SK-N-SH (cell line): ENCODE measurements at regions not wholly inside any gene's neighbourhood (a gene's known extent, or its start where the extent isn't known, plus 50 kb on each side); places are given as distances from the start of the nearest gene placed in this dataset.

Experiments used
- CTCF ChIA-PET: fragments of 300-600, 350-600 bp; formaldehyde crosslinking; extraction: SDS; loops from one replicate; lab custom pipeline; 2021; lab: Yijun Ruan, JAX
- POLR2A ChIA-PET: fragments of 350-600 bp; sonication (Branson Sonifier 250); formaldehyde crosslinking; extraction: SDS; loops from one replicate; lab custom pipeline; 2020; ENCODE audit warnings: antibody characterized with exemption, inconsistent platforms; lab: Yijun Ruan, JAX
- DNase-seq: peaks from one replicate; pipeline ENCODE4 v3.0.0; 2012
- H2AFZ ChIP-seq: fragments of 200-600 bp; sonication (generic); 2 replicates; pipeline ENCODE4 v1.8.1; 2016; ENCODE audit warnings: antibody characterized with exemption, mild to moderate bottlenecking, low read depth
- H3F3A ChIP-seq: fragments of 200-600 bp; sonication (generic); replicated peaks from 2 replicates; pipeline ENCODE3; 2016; ENCODE audit warnings: antibody characterized with exemption, mild to moderate bottlenecking; ENCODE audit not compliant: insufficient read depth
- H3K27ac ChIP-seq, 2 experiments: fragments of 200-500 bp in 1 of 2; fragments of 200-600 bp in 1 of 2; sonication (Bioruptor generic) in 1 of 2; sonication (generic), shearing (Covaris generic) in 1 of 2; 2 replicates each; pipeline versions ENCODE4 v1.5.1 to v1.6.1; 2014 to 2016; ENCODE audit warnings: low read depth in 2 of 2, inconsistent platforms in 1 of 2, low read length in 1 of 2, mild to moderate bottlenecking in 1 of 2, mixed read lengths in 1 of 2
- H3K27me3 ChIP-seq: fragments of 200-600 bp; sonication (generic), shearing (Covaris generic); 2 replicates; pipeline ENCODE4 v1.6.1; 2016; ENCODE audit warnings: mixed run types; ENCODE audit not compliant: insufficient read depth
- H3K36me3 ChIP-seq, 2 experiments: fragments of 200-500 bp in 1 of 2; fragments of 200-600 bp in 1 of 2; sonication (Bioruptor generic) in 1 of 2; sonication (generic) in 1 of 2; replicated peaks in 1 of 2; 2 replicates each; pipeline versions ENCODE3 to v1.5.1; 2014 to 2016; ENCODE audit warnings: low read length in 1 of 2, mild to moderate bottlenecking in 1 of 2; ENCODE audit not compliant: insufficient read depth in 2 of 2, control insufficient read depth in 1 of 2
- H3K4me1 ChIP-seq, 2 experiments: fragments of 200-500 bp in 1 of 2; fragments of 200-600 bp in 1 of 2; sonication (Bioruptor generic) in 1 of 2; sonication (generic), shearing (Covaris generic) in 1 of 2; 2 replicates each; pipeline versions ENCODE4 v1.5.1 to v1.6.1; 2014 to 2016; ENCODE audit warnings: low read depth in 1 of 2, low read length in 1 of 2, mixed run types in 1 of 2; ENCODE audit not compliant: insufficient read depth in 2 of 2, control insufficient read depth in 1 of 2
- H3K4me2 ChIP-seq: fragments of 200-600 bp; sonication (generic), shearing (Covaris generic); 2 replicates; pipeline ENCODE4 v1.6.1; 2017; ENCODE audit warnings: mixed run types
- H3K4me3 ChIP-seq, 2 experiments: fragments of 200-500 bp in 1 of 2; fragments of 200-600 bp in 1 of 2; sonication (Bioruptor generic) in 1 of 2; sonication (generic), shearing (Covaris generic) in 1 of 2; 2 replicates each; pipeline versions ENCODE4 v1.5.1 to v1.8.1; 2014 to 2016; ENCODE audit warnings: low read depth in 2 of 2, inconsistent platforms in 1 of 2, low read length in 1 of 2, mild to moderate bottlenecking in 1 of 2, mixed read lengths in 1 of 2, moderate library complexity in 1 of 2
- H3K79me2 ChIP-seq: fragments of 200-600 bp; sonication (generic); 2 replicates; pipeline ENCODE4 v1.8.1; 2017; ENCODE audit warnings: mild to moderate bottlenecking; ENCODE audit not compliant: insufficient read depth
- H3K9ac ChIP-seq: fragments of 200-600 bp; sonication (generic); 2 replicates; pipeline ENCODE4 v1.6.1; 2017; ENCODE audit warnings: mixed run types
- H3K9me2 ChIP-seq: fragments of 200-600 bp; sonication (generic); 2 replicates; pipeline ENCODE4 v1.6.1; 2017; ENCODE audit warnings: mixed run types
- H3K9me3 ChIP-seq: fragments of 200-600 bp; sonication (generic); 2 replicates; pipeline ENCODE4 v1.6.1; 2017; ENCODE audit warnings: mixed run types, mild to moderate bottlenecking, moderate library complexity
- H4K20me1 ChIP-seq: fragments of 200-600 bp; sonication (generic); 2 replicates; pipeline ENCODE4 v1.6.1; 2017; ENCODE audit warnings: mild to moderate bottlenecking, mixed run types; ENCODE audit not compliant: insufficient read depth
- CHD2 ChIP-seq: fragments of 150-350 bp; IDR thresholded peaks from 2 replicates; pipeline ENCODE4 v1.6.1; 2018; ENCODE audit warnings: low read length; ENCODE audit not compliant: partially characterized antibody
- EP300 ChIP-seq, 2 experiments: IDR thresholded peaks; 2 replicates each; pipeline versions ENCODE4 v1.4.0 to v1.6.1; 2012; ENCODE audit warnings: borderline replicate concordance in 1 of 2, low read depth in 1 of 2, low read length in 1 of 2
- EZH2phosphoT487 ChIP-seq: fragments of 200-600 bp; sonication (generic); IDR thresholded peaks from 2 replicates; pipeline ENCODE4 v1.6.1; 2017; ENCODE audit warnings: low read depth, mixed run types, mild to moderate bottlenecking, antibody characterized with exemption, moderate library complexity, borderline replicate concordance
- GABPA ChIP-seq: IDR thresholded peaks from 2 replicates; pipeline ENCODE4 v1.4.0; 2012; ENCODE audit warnings: low read depth, mild to moderate bottlenecking
- MAX ChIP-seq: IDR thresholded peaks from 2 replicates; pipeline ENCODE4 v1.4.0; 2012; ENCODE audit warnings: low read depth
- MEF2A ChIP-seq: IDR thresholded peaks from 2 replicates; pipeline ENCODE4 v1.4.0; 2012; ENCODE audit warnings: low read depth, borderline replicate concordance
- NFIC ChIP-seq: IDR thresholded peaks from 2 replicates; pipeline ENCODE4 v1.4.0; 2012; ENCODE audit warnings: borderline replicate concordance
- POLR2AphosphoS5 ChIP-seq: IDR thresholded peaks from 2 replicates; pipeline ENCODE4 v1.6.1; 2012; ENCODE audit warnings: low read depth, low read length
- RAD21 ChIP-seq: IDR thresholded peaks from 2 replicates; pipeline ENCODE4 v1.6.1; 2012; ENCODE audit warnings: mild to moderate bottlenecking, low read length
- RFX5 ChIP-seq: IDR thresholded peaks from 2 replicates; pipeline ENCODE4 v1.6.1; 2012; ENCODE audit warnings: mild to moderate bottlenecking, improper control_type of control experiment, low read length
- SIN3A ChIP-seq: IDR thresholded peaks from 2 replicates; pipeline ENCODE4 v1.6.1; 2012; ENCODE audit warnings: low read depth, mild to moderate bottlenecking, low read length, moderate library complexity, borderline replicate concordance
- SMC3 ChIP-seq: IDR thresholded peaks from 2 replicates; pipeline ENCODE4 v1.6.1; 2012; ENCODE audit warnings: low read depth, low read length, improper control_type of control experiment
- TCF12 ChIP-seq: IDR thresholded peaks from 2 replicates; pipeline ENCODE4 v1.4.0; 2012
- YY1 ChIP-seq: IDR thresholded peaks from 2 replicates; pipeline ENCODE4 v1.4.0; 2012; ENCODE audit warnings: low read depth, mild to moderate bottlenecking
- WGBS: methylation state at CpG from one replicate; pipeline ENCODE4 v1.1.6; 2017; ENCODE audit warnings: low lambda C conversion rate; 5-methylcytosine and 5-hydroxymethylcytosine counted together
- TF ChIP-seq, protein P1 (sequence below): fragments of 150-350 bp; IDR thresholded peaks from 2 replicates; pipeline ENCODE4 v1.6.1; 2016; ENCODE audit warnings: mild to moderate bottlenecking, low read depth, low read length
- TF ChIP-seq, protein P2 (sequence below): IDR thresholded peaks from 2 replicates; pipeline ENCODE4; 2012
- TF ChIP-seq, protein P3 (sequence below): fragments of 200-600 bp; sonication (generic); IDR thresholded peaks from 2 replicates; pipeline ENCODE4 v1.6.1; 2017; ENCODE audit warnings: antibody characterized with exemption, mild to moderate bottlenecking, moderate library complexity

- H3K36me3 ChIP-seq, result no peaks in the 10 kb centered on the region
- H3F3A ChIP-seq, result no peaks in the 10 kb centered on the region
- TF ChIP-seq, protein P1, sequence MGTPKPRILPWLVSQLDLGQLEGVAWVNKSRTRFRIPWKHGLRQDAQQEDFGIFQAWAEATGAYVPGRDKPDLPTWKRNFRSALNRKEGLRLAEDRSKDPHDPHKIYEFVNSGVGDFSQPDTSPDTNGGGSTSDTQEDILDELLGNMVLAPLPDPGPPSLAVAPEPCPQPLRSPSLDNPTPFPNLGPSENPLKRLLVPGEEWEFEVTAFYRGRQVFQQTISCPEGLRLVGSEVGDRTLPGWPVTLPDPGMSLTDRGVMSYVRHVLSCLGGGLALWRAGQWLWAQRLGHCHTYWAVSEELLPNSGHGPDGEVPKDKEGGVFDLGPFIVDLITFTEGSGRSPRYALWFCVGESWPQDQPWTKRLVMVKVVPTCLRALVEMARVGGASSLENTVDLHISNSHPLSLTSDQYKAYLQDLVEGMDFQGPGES, result no peak
- TF ChIP-seq EZH2phosphoT487 (no peak), EP300 (IDR thresholded peaks at IDR 0.05; ENCODE audit: borderline replicate concordance in 1 of 2, low read depth in 1 of 2, low read length in 1 of 2) (no peak), MEF2A (no peak), SMC3 (no peak), YY1 (no peak), NFIC (no peak), TCF12 (no peak), CHD2 (no peak), SIN3A (no peak)
- TF ChIP-seq, protein P2, sequence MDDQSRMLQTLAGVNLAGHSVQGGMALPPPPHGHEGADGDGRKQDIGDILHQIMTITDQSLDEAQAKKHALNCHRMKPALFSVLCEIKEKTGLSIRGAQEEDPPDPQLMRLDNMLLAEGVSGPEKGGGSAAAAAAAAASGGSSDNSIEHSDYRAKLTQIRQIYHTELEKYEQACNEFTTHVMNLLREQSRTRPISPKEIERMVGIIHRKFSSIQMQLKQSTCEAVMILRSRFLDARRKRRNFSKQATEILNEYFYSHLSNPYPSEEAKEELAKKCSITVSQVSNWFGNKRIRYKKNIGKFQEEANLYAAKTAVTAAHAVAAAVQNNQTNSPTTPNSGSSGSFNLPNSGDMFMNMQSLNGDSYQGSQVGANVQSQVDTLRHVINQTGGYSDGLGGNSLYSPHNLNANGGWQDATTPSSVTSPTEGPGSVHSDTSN, result no peak
- ChIA-PET CTCF (interaction anchor here (1.0 to 1.7 kb wide), 3 partner anchors 26 to 179 kb away, joined by 3 to 5 read pairs (median 3); no protein-coding TSS in a partner anchor), POLR2A (no interaction called here)
- no peak for DNase-seq
- H3K27ac ChIP-seq, result no peak overlapping the region
- peaks cover 16% of the 10 kb centered on the region for H3K27me3 ChIP-seq
- H3K9me2 ChIP-seq, result no peaks in the 10 kb centered on the region
- H3K9ac ChIP-seq, result no peak overlapping the region
- H3K4me2 ChIP-seq, result no peak overlapping the region
- H2AFZ ChIP-seq, result no peak overlapping the region
- no peaks in the 10 kb centered on the region for H3K79me2 ChIP-seq
- WGBS, result 47% methylated on average over 2 of the region's 11 CpGs
- no peak overlapping the region for H3K4me3 ChIP-seq
- H3K9me3 ChIP-seq, result no peaks in the 10 kb centered on the region
- no peaks in the 10 kb centered on the region; a peak in 1 of 4 replicates for H3K4me1 ChIP-seq
- H4K20me1 ChIP-seq, result no peaks in the 10 kb centered on the region
Measured at GRCh38 chr9:134264169-134264568, 62.1 kb upstream of the RXRA start.

GRCh38 chr9:134265078-134265477 lies 61.2 kb upstream of the RXRA start:
- 58% methylated on average over 7 of the region's 7 CpGs for WGBS
- CTCF ChIA-PET, result interaction anchor here (1.0 to 1.7 kb wide), 2 partner anchors 27 to 178 kb away, joined by 3 to 5 read pairs; no protein-coding TSS in a partner anchor
- H3K27me3 ChIP-seq, result peaks cover 16% of the 10 kb centered on the region

More at GRCh38 chr9:134265078-134265477, 61.2 kb upstream of the RXRA start:
- no peak overlapping the region for H3K27ac ChIP-seq
- H3K4me3 ChIP-seq, result no peak overlapping the region
- no peaks in the 10 kb centered on the region for H3K79me2 ChIP-seq
- TF ChIP-seq RFX5, result no peak
- TF ChIP-seq, protein P2, result no peak
- TF ChIP-seq EZH2phosphoT487, result no peak
- no peak for TF ChIP-seq MAX
- TF ChIP-seq, protein P3, sequence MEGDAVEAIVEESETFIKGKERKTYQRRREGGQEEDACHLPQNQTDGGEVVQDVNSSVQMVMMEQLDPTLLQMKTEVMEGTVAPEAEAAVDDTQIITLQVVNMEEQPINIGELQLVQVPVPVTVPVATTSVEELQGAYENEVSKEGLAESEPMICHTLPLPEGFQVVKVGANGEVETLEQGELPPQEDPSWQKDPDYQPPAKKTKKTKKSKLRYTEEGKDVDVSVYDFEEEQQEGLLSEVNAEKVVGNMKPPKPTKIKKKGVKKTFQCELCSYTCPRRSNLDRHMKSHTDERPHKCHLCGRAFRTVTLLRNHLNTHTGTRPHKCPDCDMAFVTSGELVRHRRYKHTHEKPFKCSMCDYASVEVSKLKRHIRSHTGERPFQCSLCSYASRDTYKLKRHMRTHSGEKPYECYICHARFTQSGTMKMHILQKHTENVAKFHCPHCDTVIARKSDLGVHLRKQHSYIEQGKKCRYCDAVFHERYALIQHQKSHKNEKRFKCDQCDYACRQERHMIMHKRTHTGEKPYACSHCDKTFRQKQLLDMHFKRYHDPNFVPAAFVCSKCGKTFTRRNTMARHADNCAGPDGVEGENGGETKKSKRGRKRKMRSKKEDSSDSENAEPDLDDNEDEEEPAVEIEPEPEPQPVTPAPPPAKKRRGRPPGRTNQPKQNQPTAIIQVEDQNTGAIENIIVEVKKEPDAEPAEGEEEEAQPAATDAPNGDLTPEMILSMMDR, result no peak
- no peak for TF ChIP-seq GABPA
- TF ChIP-seq RAD21, result no peak
- TF ChIP-seq YY1, result no peak
- no peak for TF ChIP-seq POLR2AphosphoS5
- no peaks in the 10 kb centered on the region for H3K9me3 ChIP-seq
- no peaks in the 10 kb centered on the region for H3F3A ChIP-seq
- no peaks in the 10 kb centered on the region for H3K36me3 ChIP-seq
- no peaks in the 10 kb centered on the region for H4K20me1 ChIP-seq
- H2AFZ ChIP-seq, result no peak overlapping the region
- no peaks in the 10 kb centered on the region for H3K9me2 ChIP-seq
- no peak overlapping the region for H3K9ac ChIP-seq
- DNase-seq, result no peak
- H3K4me1 ChIP-seq, result no peaks in the 10 kb centered on the region
- no peak overlapping the region for H3K4me2 ChIP-seq
- POLR2A ChIA-PET, result no interaction called here
